T1000 (cell line): ENCODE measurements at regions not wholly inside any gene's neighbourhood (a gene's known extent, or its start where the extent isn't known, plus 50 kb on each side); places are given as distances from the start of the nearest gene placed in this dataset.

Source experiments
- DNase-seq: peaks from one replicate; lab custom pipeline; 2025; ENCODE audit warnings: mixed read lengths; lab: John Stamatoyannopoulos, UW

DNA sequence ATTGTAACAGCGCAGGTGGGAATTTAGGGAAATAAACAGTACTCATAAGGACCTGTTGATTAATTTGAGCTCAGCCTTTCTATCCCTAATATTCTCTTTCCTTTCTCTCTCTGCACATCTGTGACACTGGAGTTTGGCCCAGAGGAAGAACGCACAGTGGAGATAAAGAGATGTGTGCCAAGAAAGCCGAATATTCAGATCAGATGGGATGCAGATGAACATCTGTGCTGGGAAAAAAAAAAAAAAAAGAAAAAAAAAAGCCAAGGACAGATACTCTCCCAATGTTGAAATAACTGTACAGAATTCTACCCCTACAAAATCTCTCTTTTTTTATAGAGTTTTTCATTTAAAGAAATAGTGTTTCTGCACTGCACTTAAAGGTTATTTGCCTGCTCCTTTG, 485.4 kb downstream of the KCNJ2 start:
- DNase-seq = no peak

DNA sequence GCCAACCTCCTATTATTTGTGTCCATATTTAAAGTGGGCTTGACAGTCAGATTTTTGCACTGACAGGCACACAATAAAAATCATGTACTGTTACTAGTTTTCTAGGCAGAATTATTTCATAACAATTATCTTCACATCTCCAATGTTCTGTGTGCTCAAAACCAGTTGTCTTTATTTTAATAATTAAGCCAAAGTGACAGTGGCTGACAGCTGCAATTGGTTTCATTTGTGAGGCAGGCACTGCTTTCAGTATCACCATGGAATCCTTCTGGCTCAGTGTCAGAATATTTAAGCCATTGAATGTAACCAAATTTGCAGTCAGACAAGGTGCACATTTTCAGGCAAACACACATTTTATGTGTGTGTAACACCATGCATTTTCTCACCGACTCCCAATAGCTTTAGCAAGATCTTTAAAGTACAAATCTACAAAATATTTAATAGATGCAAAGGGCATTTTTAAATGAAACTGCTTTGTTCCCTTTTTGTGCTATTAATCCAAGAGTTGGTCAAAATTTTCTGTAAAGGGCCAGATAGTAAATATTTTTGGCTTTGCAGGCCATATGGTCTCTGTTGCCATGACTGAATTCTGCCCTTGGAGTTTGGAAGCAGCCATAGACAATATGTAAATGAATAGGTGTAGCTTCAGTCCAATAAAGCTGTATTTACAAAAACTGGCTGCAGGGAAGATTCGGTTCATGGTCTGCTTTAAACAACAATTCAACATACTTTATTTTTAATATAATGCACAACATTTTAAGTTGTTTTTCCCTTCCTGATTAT, 486.0 kb downstream of the KCNJ2 start:
- no peak for DNase-seq

DNA sequence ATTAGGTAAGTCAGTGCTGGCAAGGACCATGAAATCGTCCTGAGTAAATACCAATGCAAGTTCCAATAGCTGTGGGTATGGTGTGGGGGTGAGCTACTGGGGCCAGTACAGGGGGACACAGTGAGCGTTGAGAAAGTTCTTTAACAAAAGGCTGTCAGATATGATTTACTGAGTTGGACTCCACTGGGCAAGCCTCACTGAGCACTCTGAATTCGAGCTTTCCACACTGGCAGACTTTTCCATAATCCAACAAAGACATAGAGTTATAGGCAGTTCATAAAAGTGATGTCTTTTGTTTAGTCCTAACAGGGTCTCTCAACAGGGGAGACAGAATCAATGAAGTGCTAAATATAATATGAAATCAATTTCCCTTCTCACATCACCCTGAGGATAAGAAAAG, 489.0 kb downstream of the KCNJ2 start:
- DNase-seq = no peak

DNA sequence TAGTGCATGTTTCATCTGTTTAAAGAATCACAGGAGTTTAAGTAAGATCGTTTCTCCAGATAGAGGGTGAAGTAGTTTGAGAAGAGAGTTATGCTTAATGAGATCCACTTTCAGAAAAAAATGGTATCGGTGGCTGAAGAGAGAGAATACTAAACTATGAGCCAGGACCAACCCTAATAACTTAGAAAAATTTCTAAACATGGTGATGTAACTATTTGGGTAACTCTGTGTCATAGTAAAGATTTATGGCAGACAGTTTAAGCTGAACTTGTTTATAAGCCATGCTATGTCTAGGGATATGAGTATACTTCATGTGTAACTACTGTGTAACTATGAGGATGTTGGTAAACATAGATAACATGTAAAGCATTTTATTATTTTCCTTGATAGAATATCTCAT, 489.5 kb downstream of the KCNJ2 start:
- no peak for DNase-seq

DNA sequence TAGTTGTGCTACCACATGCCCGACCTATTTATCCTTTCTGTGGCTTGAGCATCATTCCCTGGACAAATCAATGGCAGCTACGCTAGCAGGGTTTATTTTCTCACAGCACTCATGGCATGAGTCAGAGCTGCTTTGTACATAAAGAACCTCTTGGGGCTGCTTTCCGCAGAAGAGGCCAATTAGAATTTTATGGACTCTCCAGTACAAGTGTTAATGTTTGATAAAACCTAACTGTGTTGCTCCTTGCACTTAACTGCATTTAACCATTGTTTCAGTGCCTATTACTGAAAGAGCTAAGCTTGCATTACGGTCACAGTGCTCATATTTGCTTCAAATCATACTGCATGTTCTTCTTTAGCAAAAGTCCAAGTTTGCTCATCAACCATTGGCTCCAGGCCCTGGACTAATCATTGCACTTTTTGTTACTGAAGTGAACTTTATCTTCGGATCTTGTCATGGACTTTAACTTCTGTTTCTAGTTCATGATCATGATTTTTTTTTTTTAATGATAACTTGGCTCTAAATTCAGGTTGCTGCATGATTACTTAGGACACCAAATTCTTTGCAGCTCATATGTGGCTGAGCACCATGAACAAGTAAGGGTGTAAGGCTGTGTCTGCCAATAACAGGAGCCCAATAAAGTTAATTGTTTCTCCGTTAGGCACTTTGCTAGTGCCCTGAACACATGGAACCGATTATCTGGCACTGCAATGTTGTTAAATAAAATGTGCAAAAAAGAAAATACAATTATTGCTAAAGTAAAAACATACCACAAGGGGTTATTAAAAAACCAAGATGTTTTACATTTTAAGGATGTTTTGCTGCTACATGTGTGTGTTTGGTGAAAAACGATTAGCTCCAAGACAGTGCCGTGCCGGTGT, 492.2 kb downstream of the KCNJ2 start:
- DNase-seq = peak; percentile 2

DNA sequence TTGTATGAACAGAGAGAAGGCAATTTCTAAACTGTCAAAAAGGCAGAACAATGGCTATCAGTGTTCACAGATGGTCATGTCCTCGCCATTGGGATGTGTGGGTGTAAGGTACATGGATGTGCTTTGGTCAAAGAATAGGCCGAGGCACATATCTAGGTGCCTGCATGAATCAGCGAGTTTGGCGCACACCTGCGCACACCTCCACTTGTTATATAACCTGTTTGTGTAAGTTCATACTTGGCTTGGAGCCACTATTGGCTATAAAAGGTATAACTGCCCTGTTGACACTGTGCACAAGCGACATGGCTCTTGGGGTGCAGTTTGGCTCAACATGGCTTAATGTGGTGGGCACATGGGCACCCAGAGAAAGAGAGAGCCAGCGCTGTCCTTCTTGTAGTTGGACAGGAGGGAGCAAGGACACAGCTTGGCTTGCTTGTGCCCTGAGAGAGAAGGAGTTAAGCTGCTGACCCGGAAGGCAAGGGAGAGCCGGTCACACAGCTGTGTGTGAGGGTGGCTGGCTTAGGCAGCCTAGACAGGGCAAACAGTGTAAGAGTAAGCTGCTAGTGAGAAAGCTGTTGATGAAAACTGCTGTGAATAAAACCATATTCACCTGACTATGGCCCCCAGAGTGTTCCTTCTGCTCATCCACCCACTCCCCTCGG, 499.1 kb downstream of the KCNJ2 start:
- DNase-seq = no peak

DNA sequence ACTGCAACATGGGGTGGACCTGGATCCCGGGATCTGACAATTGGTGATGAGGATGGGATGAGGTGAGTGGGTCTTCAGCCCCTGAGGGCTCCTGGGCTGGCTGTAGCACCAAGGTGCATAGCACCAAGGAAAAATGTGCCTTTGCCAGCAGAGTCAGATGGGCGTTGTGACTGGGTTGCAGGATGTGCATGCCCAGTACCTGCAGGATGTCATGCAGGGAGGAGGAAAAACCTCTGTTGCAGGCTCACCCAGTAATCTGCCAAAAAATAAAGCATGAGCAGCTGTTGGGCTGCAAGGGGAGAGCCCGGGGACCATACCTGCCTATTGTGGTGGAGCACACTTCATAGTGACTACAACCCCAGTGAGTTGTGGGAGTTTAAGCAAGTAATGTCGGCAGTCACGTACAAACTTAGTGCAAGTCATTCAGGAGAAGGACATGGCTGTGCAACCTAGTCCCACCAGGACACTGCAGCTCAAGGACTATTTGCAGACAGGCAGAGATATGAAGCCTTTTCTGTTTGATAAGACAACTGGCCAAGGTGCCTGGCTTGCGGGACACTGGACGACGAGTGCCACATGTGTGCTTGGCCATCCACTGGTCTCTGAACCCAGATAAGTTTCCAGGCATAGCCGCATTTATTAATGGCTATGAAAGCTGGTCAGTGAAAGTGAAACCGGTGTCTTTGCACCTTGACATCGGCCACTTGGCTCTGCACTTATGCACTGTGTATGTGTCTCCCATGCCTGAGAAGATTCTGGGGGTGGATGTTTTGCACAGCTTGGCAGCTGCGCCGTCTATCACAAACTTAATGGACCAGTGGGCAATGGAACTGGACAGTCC, 499.8 kb downstream of the KCNJ2 start:
- no peak for DNase-seq

DNA sequence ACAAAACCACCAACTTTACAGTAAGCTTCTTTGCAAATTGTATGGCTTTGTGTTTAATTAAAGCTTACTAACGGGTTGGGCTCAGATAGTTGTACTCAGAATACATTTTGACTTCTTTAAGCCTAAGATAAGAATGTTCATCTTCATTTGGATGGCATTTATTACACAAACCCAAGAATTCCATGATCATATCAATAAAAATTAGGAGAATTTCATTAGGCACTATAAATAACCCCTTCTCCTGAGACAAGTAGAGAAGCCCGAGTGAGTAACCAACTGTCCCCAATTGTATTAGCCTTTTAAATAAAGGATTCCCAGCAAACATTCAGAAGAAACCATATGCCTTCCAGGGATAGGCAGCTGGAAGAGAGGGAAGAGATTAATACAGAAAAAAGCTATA, 504.7 kb downstream of the KCNJ2 start:
- DNase-seq = no peak

DNA sequence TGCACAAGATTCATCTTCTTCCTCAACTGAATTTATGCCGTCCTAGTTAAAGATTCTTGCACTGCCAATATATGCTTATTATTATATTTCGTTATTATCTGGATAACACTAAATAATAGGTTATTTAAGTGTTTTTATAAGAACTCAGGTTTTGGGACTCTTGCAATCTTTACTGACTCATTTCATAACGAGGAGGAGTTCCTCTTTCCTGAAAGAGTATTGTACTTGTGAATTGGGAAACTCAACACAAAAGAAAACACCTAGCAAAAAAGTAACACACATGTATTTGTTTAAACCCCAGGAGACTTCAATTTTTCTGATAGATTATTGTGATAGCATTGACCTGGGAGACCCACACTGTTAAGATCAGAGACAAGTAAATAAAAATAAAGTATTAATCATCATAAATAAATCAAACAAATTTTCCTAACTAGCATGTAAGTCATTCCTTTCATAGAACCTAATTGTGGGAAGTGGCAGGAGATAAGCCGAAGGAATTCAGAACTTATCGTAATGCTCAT, 505.8 kb downstream of the KCNJ2 start:
- DNase-seq = no peak

DNA sequence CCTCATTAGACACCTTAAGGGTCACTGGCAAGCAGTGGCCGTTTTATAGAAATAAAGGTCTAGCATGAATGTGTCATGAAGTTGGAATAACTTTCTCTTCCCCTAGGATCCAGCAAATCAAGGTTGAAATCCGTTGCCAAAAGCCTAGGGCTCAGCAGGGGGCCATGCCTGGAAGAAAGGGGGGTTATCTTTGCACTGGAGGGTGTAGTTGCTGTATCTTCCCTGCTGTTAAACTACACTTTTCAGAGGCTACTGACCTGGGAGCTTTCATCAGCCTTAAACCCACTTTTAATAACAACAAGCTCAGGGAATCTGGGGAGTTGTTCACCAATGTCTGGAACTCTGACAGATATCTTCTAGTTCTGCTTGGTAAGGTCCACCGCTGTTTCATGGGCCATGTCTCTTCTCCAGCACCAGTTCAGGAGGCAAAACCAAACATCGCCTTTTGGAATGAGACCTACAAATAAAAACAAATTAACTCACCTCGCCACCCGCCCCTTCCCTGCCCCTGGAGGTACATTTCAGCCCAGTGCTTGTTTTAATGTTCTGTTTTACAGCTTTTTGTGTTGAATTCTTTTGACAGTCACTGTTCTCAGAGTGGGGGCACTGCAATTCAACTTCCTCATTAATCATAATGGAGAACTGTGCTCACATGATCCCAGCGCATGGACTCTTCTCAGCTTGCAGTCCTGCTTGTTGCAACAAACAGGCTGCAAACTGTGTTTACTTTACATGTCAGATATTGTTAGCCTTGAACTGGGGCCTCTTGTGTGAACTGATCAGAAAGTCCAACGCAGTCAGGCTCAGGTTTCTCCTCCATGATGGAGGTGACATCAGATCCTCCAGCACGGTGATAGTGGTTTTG, 508.7 kb downstream of the KCNJ2 start:
- no peak for DNase-seq

DNA sequence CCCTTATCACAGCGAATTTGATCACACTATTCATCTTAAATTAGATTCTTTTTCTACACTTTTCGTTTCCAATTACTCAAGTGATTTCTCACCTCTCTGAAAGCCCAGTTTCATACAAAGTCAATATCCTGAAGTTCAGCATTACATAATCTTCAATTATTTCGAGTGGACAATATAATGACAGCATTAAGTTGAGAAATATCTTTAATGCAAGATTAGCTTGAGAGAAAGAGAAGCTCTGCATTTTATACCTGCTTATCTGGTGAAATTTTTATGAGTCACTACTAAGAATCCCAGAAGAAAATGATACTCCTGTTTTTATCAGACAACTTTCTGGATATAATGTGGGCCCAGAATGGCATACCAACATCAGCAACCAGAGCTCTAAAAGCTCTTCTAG, 509.6 kb downstream of the KCNJ2 start:
- no peak for DNase-seq

DNA sequence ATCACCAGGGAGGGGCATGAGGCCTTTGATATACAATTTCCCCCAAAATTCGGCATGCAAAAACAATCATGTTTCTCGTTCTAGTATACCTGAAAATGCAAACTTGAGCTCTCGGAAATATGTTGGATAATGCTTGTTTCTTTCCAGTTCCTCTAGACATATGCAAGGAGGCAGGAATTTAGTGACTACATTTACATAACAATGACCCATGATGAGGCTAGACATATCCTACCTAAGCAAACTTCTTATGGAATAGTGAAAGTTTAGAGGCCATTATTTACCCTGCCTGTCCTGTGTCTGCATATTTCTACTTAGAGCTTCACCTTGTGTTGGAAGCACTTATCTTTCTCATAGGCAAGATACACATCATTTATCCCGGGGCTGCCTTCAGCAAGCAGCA, 514.6 kb downstream of the KCNJ2 start:
- DNase-seq = no peak

DNA sequence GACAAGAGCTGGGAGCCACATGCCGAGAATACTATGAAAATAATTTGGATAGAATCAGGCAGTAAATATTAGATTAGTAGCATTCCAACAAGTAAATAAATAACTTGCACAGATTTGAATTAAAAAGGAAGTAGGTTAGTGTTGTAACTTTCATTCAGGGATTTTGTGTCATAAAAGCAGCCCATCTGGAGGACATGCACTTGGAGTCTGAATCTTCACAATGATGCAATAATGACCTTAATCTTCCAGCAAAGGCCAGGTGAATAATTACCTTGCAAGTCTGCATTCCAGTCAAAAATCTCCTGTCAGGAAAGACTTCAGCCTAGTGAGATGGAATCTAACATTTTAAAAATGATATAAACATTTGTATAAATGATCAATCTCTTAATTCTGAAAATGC, 518.1 kb downstream of the KCNJ2 start:
- DNase-seq = no peak

DNA sequence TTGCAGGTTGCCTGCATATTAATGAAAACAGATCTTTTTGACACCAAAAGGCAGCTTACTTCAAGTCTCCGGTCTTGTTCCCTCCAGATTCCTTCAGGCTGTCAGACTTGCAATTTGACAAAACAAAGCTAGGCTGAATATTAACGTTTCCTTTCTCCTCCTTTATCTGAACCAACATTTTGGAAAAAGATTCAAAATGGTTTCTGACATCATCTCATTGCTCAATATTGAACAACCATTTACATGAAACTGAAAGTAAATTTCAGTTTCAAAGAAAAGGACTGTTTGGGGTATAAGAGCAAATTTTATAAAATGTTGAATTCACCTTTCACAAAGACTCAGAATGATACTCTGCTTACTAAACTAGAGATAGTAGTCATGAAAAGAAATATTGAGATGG, 521.8 kb downstream of the KCNJ2 start:
- DNase-seq = no peak

DNA sequence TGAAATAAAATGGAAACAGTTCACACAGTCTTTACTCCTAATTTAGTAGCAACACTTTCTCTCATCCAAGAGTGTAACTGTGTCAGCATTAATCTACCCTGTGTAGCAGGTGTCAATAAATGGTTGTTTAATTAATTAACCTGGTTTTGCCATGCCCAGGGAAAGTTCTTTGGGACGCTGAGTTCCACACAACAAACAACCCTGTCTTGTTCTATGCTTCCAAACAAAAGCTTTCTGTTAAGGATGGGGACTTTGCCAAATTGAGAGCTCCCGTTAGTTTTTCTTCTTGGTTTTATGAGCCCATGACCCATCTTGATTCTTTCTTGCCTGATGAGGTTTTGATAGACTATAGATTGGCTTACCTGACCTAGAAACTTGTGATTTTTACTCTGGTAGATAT, 530.1 kb downstream of the KCNJ2 start:
- no peak for DNase-seq

DNA sequence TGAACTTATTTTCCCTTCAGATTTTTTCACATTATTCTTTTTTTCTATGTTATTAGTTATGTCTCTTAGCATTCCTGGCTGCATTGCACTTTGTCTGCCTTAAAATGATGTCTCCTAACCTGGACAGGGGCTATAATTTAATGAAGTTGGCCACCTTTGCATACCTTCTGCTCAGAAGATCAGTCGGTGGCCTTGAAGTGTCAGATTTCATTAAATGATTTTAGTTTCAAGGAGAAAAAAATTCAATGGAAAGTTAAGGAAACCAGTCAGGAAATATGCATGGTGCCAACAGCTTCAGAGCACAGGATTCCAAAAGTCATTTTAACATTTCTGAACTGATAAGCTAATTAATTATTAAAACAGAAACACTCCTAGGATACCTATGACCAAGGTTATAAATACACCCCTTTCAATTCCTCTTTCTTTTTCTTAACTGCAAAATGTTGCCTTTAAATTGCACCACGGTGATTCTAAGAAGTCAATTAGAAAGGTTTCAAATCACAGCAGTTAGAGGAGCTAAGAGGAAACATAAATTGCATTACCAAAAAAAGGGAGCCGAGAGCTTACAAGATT, 533.4 kb downstream of the KCNJ2 start:
- DNase-seq = no peak

DNA sequence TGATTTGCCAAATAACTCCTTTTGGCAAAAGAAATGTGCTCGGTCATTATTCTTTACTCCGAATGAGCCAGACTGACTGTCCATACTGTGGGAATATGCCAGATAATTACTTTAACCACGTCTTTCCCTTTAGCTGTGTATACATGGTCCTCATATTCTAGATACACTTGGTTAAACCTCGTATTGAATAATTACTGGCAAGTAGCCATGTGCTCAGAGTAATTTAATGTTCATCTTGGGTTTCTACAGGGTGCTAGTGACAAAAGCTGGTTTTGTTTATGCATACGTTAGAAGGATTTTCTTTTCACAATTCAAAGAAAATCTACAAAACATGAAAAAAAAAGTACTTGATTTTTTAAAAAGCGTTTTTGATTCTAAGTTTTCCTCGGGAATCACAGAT, 540.3 kb downstream of the KCNJ2 start:
- no peak for DNase-seq

DNA sequence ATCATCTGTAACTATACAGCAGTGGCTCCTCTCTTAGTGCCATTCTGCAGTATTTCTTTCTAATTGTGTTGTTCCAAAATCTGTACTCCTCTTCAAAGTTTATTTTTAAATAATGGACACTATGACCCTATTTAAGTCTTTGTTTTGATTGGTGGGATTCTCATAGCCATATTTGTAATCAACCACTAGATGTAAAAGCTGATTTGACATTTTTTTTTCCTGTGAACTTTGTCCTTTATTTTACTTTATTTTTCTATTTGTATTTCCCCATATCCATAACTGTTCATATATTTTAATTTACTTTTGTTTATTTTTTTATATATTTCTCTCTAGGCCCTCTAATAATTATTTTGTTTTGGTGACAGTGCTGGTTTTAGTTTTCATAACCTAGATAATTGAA, 544.4 kb downstream of the KCNJ2 start:
- DNase-seq = no peak

DNA sequence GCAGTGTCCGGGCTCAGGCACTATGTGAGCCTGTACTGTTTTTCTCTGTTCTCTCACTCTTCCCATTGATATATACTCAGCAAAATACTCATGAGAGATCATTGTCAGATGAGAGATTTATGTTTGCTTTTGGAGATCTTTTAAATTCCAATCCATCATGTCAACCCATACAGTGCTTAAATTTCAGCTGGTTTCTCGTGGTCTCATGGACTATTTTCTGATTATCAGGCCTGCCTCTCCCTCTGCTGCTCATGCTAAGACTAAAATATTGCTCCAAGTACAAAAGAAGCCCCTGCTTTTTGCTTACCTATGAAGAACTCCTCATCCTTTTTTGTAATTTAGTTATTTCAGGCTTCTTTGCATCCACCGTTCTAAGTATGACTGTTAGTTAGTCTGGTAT, 547.2 kb downstream of the KCNJ2 start:
- DNase-seq = no peak

DNA sequence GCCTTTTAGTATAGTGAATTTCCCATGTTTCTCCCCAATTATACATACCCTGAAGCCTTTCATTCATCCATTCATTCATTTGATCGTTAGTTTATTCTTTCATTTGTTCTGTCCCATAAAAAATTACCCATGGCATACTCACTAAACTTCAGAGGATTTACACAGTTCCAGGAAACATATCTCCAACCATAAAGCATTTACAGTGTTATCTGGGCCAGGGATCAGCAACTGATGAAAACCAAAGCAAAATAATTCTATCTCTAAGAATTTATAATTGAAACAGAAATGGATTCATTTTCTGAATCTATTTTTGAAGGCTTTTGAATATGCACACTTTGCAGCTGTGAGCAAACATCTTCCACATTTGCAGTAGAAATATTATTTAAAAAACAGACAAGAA, 547.7 kb downstream of the KCNJ2 start:
- no peak for DNase-seq
